Choroid plexus epithelial cell (primary cell): ENCODE measurements at regions not wholly inside any gene's neighbourhood (a gene's known extent, or its start where the extent isn't known, plus 50 kb on each side); places are given as distances from the start of the nearest gene placed in this dataset.
A peak's percentile ranks its signal among the peaks of the same experiment; 100 is the strongest.

Experiments used
- DNase-seq: peaks from one replicate; pipeline ENCODE4 v3.0.0-alpha.2; 2010; ENCODE audit warnings: low read depth
- H3K4me3 ChIP-seq: 2 replicates; pipeline ENCODE4 v1.5.1; 2011; ENCODE audit warnings: low read depth, mild to moderate bottlenecking, control low read depth, low read length, moderate library complexity
- TF ChIP-seq, protein P1 (sequence below): conservative IDR thresholded peaks from 2 replicates; pipeline ENCODE4 v1.5.1; 2011; ENCODE audit warnings: low read depth, mild to moderate bottlenecking, control low read depth, inconsistent platforms, low read length, moderate library complexity

DNA sequence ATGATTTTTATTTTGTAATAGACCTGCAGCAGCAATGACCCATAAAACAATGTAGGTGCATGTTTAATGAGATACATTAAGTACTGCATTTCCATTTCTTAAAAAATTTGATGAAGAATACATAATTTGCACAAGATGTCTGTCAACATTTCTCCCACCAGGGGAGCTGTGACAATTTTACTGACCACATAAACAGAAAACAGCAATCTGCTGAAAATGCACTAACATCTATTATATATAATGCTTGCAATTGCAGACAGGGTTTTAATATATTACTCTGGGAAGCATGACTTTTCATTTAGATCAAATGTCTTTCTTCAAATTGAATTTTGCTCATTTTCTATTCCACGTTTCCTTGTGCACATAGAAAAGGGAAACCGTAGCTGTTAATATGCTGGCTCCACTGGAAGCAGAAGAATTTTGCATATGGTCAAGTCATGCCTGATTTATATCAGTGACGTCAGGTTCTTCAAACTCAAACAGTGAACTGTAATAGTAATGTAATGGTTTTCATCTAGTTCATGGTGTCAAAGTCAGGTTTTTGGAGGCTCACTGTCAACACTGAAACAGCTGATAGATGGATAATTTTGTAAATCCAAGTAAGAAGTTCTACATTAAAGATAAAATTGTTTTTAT, 79.8 kb upstream of the IGF1R start:
- H3K4me3 ChIP-seq, result no peak overlapping the region
- DNase-seq, result peak; percentile 29
- TF ChIP-seq, protein P1, sequence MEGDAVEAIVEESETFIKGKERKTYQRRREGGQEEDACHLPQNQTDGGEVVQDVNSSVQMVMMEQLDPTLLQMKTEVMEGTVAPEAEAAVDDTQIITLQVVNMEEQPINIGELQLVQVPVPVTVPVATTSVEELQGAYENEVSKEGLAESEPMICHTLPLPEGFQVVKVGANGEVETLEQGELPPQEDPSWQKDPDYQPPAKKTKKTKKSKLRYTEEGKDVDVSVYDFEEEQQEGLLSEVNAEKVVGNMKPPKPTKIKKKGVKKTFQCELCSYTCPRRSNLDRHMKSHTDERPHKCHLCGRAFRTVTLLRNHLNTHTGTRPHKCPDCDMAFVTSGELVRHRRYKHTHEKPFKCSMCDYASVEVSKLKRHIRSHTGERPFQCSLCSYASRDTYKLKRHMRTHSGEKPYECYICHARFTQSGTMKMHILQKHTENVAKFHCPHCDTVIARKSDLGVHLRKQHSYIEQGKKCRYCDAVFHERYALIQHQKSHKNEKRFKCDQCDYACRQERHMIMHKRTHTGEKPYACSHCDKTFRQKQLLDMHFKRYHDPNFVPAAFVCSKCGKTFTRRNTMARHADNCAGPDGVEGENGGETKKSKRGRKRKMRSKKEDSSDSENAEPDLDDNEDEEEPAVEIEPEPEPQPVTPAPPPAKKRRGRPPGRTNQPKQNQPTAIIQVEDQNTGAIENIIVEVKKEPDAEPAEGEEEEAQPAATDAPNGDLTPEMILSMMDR, result peak; percentile 40

DNA sequence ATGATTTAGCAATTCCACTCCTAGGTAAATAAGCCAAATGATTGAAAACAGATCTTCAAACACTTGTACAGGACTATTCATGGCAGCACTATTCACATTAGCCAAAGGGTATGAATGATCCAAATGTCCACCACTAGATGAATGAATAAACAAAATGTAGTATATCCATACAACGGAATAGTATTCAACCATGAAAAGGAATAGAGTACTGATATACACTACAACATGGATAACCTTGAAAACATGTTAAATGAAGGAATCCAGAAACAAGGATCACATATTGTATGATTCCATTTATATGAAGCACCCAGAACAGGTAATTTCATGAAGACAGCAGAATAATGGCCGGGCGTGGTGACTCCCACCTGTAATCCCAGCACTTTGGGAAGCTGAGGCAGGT, 78.2 kb upstream of the IGF1R start:
- no peak for DNase-seq
- TF ChIP-seq, protein P1, result no peak
- no peak overlapping the region for H3K4me3 ChIP-seq

DNA sequence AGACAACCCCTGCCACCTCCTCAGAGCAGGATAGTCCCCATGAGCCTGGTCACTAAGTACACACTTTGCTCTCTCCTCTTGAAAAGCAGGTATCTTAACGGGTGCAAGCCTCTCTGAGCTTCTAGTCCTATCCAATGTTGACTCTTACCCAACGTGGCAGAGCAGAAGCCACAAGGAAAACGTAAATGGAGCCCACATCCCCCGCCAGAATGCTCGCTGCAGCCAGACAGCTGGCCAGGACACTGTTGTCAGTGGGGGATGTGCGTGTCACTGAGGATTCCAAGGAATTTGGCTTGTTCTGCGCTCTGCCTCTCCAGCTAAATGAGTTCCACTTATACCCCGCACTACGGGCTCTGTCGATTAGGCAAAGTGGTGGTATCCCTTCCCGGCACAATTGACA, 67.8 kb upstream of the IGF1R start:
- DNase-seq, result no peak
- TF ChIP-seq, protein P1, result no peak
- no peak overlapping the region for H3K4me3 ChIP-seq

DNA sequence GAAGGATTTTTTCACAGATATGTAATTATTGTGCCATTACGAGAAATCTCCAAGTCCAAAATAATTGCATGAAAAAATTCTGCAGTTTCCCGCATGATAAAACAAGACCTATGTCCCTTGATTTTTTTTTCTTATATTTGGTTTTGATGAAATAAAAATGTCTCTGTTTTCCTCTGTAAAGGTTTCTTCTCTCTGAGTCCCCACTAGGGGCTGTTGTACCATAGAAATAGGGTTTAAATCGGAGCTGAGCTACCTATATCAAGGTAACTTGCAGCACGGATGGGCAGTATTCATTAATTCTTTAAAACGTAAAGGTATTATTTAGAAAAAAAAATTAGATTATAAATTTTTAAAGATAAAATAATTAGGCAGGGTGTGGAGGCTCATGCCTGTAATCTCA, 66.6 kb upstream of the IGF1R start:
- no peak for DNase-seq
- H3K4me3 ChIP-seq, result no peak overlapping the region
- TF ChIP-seq, protein P1, result no peak

DNA sequence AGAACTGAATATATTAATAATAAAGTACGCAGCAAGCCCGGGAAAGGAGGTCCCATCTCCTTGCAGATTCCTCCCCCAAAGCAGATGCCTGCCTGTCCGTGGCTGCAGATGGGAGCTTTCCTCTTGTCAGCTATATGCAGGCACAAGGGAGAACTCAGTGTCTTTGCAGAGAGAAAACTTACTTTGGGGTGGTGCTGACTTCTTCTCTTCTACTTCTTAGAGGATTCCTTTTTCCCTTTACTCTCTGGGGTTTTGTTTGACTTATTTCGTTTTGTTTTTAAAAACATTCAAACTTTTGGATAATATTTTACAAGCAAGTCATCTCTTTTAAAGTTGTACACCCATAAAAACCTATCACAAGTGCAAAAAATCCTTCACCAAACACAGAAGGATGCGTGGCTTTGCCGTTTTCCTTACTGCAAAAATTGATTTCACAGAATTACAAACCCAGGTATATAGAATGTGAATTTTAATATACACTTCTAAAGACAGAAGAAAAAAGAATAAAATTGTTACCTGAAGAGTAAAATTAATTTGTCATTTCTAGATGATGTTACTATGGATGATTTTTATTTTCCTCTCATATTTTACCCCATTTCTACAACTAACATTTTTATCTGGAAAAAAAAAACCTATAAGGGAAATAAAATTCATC, 65.3 kb upstream of the IGF1R start:
- no peak overlapping the region for H3K4me3 ChIP-seq
- TF ChIP-seq, protein P1, result no peak
- DNase-seq, result no peak

DNA sequence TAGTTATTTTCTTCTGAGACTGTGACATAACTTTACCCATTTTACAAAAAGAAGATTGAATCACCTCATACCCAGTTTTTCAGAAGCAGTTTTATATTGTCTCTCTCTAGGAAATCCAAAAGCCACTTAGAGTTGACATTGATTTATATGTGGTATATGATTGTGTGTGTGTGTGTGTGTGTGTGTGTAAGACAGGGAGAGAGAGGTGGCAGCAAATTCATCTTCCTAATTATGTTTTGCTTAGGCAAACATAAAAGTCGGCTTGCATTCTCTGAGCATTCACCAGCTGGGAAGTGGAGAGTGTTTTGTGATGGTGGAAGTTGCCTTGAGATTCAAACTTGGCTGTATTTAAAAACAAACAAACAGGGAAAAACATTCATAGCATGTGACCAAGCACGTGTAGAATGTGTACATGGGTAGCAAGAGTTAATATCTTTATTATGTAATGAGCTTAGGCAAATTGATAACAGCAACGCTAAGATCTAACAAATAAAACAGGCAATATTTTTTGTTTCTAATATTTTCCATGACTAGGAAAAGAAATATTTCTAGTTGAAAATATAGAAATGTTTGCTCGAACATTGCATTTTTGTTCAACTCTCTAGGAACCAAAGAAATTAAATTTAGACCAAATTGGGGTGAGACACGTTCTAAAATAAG, 64.4 kb upstream of the IGF1R start:
- H3K4me3 ChIP-seq, result no peak overlapping the region
- no peak for DNase-seq
- TF ChIP-seq, protein P1, result no peak
